Endothelial cell of umbilical vein (primary cell): ENCODE measurements at regions not wholly inside any gene's neighbourhood (a gene's known extent, or its start where the extent isn't known, plus 50 kb on each side); places are given as distances from the start of the nearest gene placed in this dataset.

Experiments
- BruUV-seq: library from RNA; stranded (reverse); fragments of 400-500 nt; replicated peaks from 2 replicates; lab custom pipeline; 2021; lab: Mats Ljungman, UMichigan
- CTCF ChIA-PET: fragments of 300-600, 350-600 bp; sonication (Branson Sonifier 250); formaldehyde crosslinking; loops from one replicate; lab custom pipeline; 2021; ENCODE audit warnings: antibody characterized with exemption, inconsistent platforms; lab: Charles Lee
- POLR2A ChIA-PET: fragments of 300-600, 350-600 bp; sonication (Branson Sonifier 250); formaldehyde crosslinking; loops from one replicate; lab custom pipeline; 2021; ENCODE audit warnings: antibody characterized with exemption, inconsistent platforms; lab: Charles Lee
- DNase-seq: peaks from one replicate; pipeline ENCODE4 v3.0.0-alpha.2; 2011; ENCODE audit warnings: low read depth, low spot score
- FAIRE-seq: peaks from 2 replicates; lab custom pipeline; 2011; peaks lifted over from hg19 to GRCh38; lab: Jason Lieb, UNC
- H2AFZ ChIP-seq: 2 replicates; pipeline ENCODE4 v1.6.0; 2012; ENCODE audit warnings: low read depth, low read length, control low read depth, inconsistent platforms
- H3K27ac ChIP-seq: 2 replicates; pipeline ENCODE4 v1.5.1; 2011; ENCODE audit warnings: low read depth, mild to moderate bottlenecking, control low read depth, low read length, moderate library complexity; ENCODE audit not compliant: insufficient read depth
- H3K27me3 ChIP-seq, 2 experiments: 2 replicates each; pipeline versions ENCODE4 v1.6.0 to v1.6.1; 2011; ENCODE audit warnings: low read length in 2 of 2, mixed read lengths in 1 of 2; ENCODE audit not compliant: control insufficient read depth in 2 of 2, insufficient read depth in 2 of 2
- H3K36me3 ChIP-seq, 2 experiments: 2 replicates in 1 of 2; 3 replicates in 1 of 2; pipeline ENCODE4 v1.5.1; 2011; ENCODE audit warnings: low read length in 2 of 2, mild to moderate bottlenecking in 1 of 2, moderate library complexity in 1 of 2; ENCODE audit not compliant: control insufficient read depth in 2 of 2, insufficient read depth in 2 of 2; ENCODE audit errors: extremely low read depth in 1 of 2
- H3K4me1 ChIP-seq: 3 replicates; pipeline ENCODE4 v1.5.1; 2011; ENCODE audit warnings: mild to moderate bottlenecking, low read length; ENCODE audit not compliant: control insufficient read depth, insufficient read depth; ENCODE audit errors: extremely low read depth
- H3K4me2 ChIP-seq: 2 replicates; pipeline ENCODE4 v1.6.1; 2011; ENCODE audit warnings: low read length, control low read depth, mixed read lengths; ENCODE audit not compliant: insufficient read depth
- H3K4me3 ChIP-seq, 3 experiments: fragments of 200-600 bp in 1 of 3; sonication (generic), shearing (Covaris generic) in 1 of 3; replicated peaks in 1 of 3; 2 replicates each; pipeline ENCODE4 v1.5.1; 2011 to 2016; ENCODE audit warnings: control low read depth in 3 of 3, low read length in 3 of 3, mild to moderate bottlenecking in 2 of 3, inconsistent platforms in 1 of 3, low read depth in 1 of 3, moderate library complexity in 1 of 3; ENCODE audit not compliant: insufficient read depth in 1 of 3
- H3K79me2 ChIP-seq: 2 replicates; pipeline ENCODE4 v1.6.0; 2012; ENCODE audit warnings: low read length, inconsistent platforms; ENCODE audit not compliant: control insufficient read depth, insufficient read depth
- H3K9ac ChIP-seq: replicated peaks from 2 replicates; pipeline ENCODE3; 2011; ENCODE audit warnings: low read length, control low read depth; ENCODE audit not compliant: insufficient read depth; ENCODE audit errors: extremely low read depth
- H3K9me1 ChIP-seq: replicated peaks from 3 replicates; pipeline ENCODE4 v1.6.0; 2011; ENCODE audit warnings: mild to moderate bottlenecking, low read length; ENCODE audit not compliant: control insufficient read depth, insufficient read depth; ENCODE audit errors: extremely low read depth
- H3K9me3 ChIP-seq: replicated peaks from 2 replicates; pipeline ENCODE4 v1.5.1; 2012; ENCODE audit warnings: low read length, inconsistent platforms; ENCODE audit not compliant: control insufficient read depth, insufficient read depth
- H4K20me1 ChIP-seq: replicated peaks from 2 replicates; pipeline ENCODE3; 2011; ENCODE audit warnings: mild to moderate bottlenecking, low read length; ENCODE audit not compliant: control insufficient read depth, insufficient read depth; ENCODE audit errors: extremely low read depth
- CTCF ChIP-seq, 2 donors: IDR thresholded peaks; 1 replicate in 1 of 2; 2 replicates in 1 of 2; pipeline ENCODE4 v1.5.1; 2011; ENCODE audit warnings: low read length in 2 of 2, mild to moderate bottlenecking in 2 of 2, moderate library complexity in 2 of 2, control low read depth in 1 of 2, inconsistent platforms in 1 of 2, low read depth in 1 of 2; ENCODE audit not compliant: insufficient read depth in 1 of 2; ENCODE audit errors: extremely low read depth in 1 of 2
- EZH2 ChIP-seq: IDR thresholded peaks from 2 replicates; pipeline ENCODE4 v1.6.1; 2012; ENCODE audit warnings: borderline replicate concordance, low read depth, mild to moderate bottlenecking, moderate library complexity, low read length, inconsistent platforms; ENCODE audit not compliant: severe bottlenecking
- FOS ChIP-seq: IDR thresholded peaks from 2 replicates; pipeline ENCODE4 v1.6.1; 2011; ENCODE audit warnings: mild to moderate bottlenecking, low read length, moderate library complexity, borderline replicate concordance; ENCODE audit not compliant: insufficient read depth
- GATA2 ChIP-seq: IDR thresholded peaks from 2 replicates; pipeline ENCODE4 v1.7.0; 2011; ENCODE audit warnings: low read depth, mild to moderate bottlenecking, moderate library complexity, mixed read lengths, low read length; ENCODE audit not compliant: insufficient read length, insufficient read depth
- JUN ChIP-seq: IDR thresholded peaks from 2 replicates; pipeline ENCODE4 v1.6.1; 2011; ENCODE audit warnings: borderline replicate concordance, low read depth; ENCODE audit not compliant: insufficient read length, insufficient read depth
- MAX ChIP-seq: IDR thresholded peaks from 2 replicates; pipeline ENCODE4 v1.6.1; 2011; ENCODE audit not compliant: insufficient read depth, insufficient read length
- MYC ChIP-seq: IDR thresholded peaks from one replicate; pipeline ENCODE4 v1.6.1; 2011; ENCODE audit warnings: mild to moderate bottlenecking, low read depth, low read length
- POLR2A ChIP-seq: IDR thresholded peaks from 2 replicates; pipeline ENCODE4 v1.6.1; 2012; ENCODE audit warnings: low read depth, mild to moderate bottlenecking, control low read depth, low read length
- POLR2AphosphoS5 ChIP-seq: IDR thresholded peaks from 2 replicates; pipeline ENCODE4 v1.6.1; 2012; ENCODE audit warnings: low read depth, mild to moderate bottlenecking, control low read depth, low read length, moderate library complexity; ENCODE audit not compliant: insufficient read depth
- dilution Hi-C: fragments of 300-500 bp; cut with MboI; formaldehyde crosslinking; loops from one replicate; pipeline ENCODE4 v1.15.0; 2019; ENCODE audit warnings: low sequenced_read_pairs; ENCODE audit not compliant: extremely low pct_ligation_motif_present
- intact Hi-C: fragments of 100-400 bp; cut with micrococcal nuclease; formaldehyde crosslinking; loops from one replicate; pipeline ENCODE4 v1.10.0; 2022

- no peaks in the 10 kb centered on the region for H3K27me3 ChIP-seq
- H3K4me3 ChIP-seq: no peak overlapping the region
- no peak overlapping the region for H2AFZ ChIP-seq
- H3K4me2 ChIP-seq: no peak overlapping the region
- FAIRE-seq: no peak
- no peaks in the 10 kb centered on the region for H4K20me1 ChIP-seq
- no peak overlapping the region for H3K9ac ChIP-seq
- no peaks in the 10 kb centered on the region for H3K36me3 ChIP-seq
- no peak overlapping the region for H3K27ac ChIP-seq
- no peak for TF ChIP-seq GATA2
- no peak for TF ChIP-seq MYC
- TF ChIP-seq JUN: no peak
- TF ChIP-seq MAX: no peak
- TF ChIP-seq POLR2A: no peak
- no peak for TF ChIP-seq POLR2AphosphoS5
- no peak for TF ChIP-seq CTCF (IDR thresholded peaks at IDR 0.05; ENCODE audit: extremely low read depth in 1 of 2, insufficient read depth in 1 of 2, low read depth in 1 of 2, low read length in 2 of 2)
- TF ChIP-seq FOS: no peak
- TF ChIP-seq EZH2: no peak
- no peak for DNase-seq
- no peaks in the 10 kb centered on the region for H3K9me1 ChIP-seq
- no peaks in the 10 kb centered on the region for H3K79me2 ChIP-seq
- ChIA-PET POLR2A (no interaction called here), CTCF (no interaction called here)
- H3K4me1 ChIP-seq: no peaks in the 10 kb centered on the region
- no peaks in the 10 kb centered on the region for H3K9me3 ChIP-seq
- intact Hi-C loops (no loop called here), dilution Hi-C loops (no loop called here)
- no TSS peak for BruUV-seq
Observed at GRCh38 chr3:162978136-162978535, 1481.5 kb downstream of the OTOL1 start.
